NT2/D1 (cell line): ENCODE measurements at regions not wholly inside any gene's neighbourhood (a gene's known extent, or its start where the extent isn't known, plus 50 kb on each side); places are given as distances from the start of the nearest gene placed in this dataset.

Experiments used
- SUZ12 ChIP-seq: IDR thresholded peaks from 2 replicates; pipeline ENCODE4 v1.6.1; 2011; ENCODE audit not compliant: insufficient read length, insufficient read depth; ENCODE audit errors: extremely low read depth
- YY1 ChIP-seq: IDR thresholded peaks from 2 replicates; pipeline ENCODE4 v1.6.1; 2011; ENCODE audit not compliant: insufficient read length, insufficient read depth
- ZNF274 ChIP-seq: IDR thresholded peaks from 2 replicates; pipeline ENCODE4 v1.6.1; 2011; ENCODE audit warnings: mild to moderate bottlenecking, low read depth, low read length

- TF ChIP-seq YY1 = no peak
- no peak for TF ChIP-seq SUZ12
- TF ChIP-seq ZNF274 = no peak
These were observed 152.2 kb upstream of the CNOT2 start for GRCh38 chr12:70091021-70091521.
